ENCODE measurements at regions not wholly inside any gene's neighbourhood (a gene's known extent, or its start where the extent isn't known, plus 50 kb on each side); places are given as distances from the start of the nearest gene placed in this dataset.
"Not testable (repeated sequence)": the region's sequence is repeated elsewhere in the genome, so short reads cannot be mapped to it uniquely, and the experiment has no call there.

DNA sequence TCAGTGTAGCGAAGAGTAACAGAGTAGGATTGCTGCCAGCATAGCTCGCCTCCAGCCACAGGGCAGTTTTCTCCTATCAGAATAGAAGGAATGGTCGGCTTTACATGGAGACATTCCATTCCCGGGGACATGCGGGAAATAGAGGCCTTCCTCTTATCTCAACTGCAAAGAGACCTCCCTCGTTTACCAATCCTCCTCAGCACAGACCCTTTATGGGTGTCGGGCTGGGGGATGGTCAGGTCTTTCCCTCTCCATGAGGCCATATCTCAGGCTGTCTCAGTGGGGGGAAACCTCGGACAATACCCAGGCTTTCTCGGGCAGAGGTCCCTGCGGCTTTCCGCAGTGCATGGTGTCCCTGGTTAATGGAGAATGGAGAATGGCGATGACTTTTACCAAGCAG lies 285.0 kb downstream of the ASMT start:
- H3K36me3 ChIP-seq = no peaks in the 10 kb centered on the region
- H3K4me3 ChIP-seq (replicated peaks in 1 of 3) = no peak overlapping the region
- intact Hi-C loops (cut with DNase I) = no loop called here
- DNase-seq = no peak
- no peaks in the 10 kb centered on the region for H3K4me1 ChIP-seq
- 59 to 68% methylated on average over 11 of the region's 12 CpGs for WGBS, 2 donors
- no peaks in the 10 kb centered on the region for H3K27me3 ChIP-seq
- no peaks in the 10 kb centered on the region for H3K9me3 ChIP-seq
- TF ChIP-seq CTCF (IDR thresholded peaks at IDR 0.05) (no peak), POLR2A (IDR thresholded peaks at IDR 0.05) (no peak)
- no peak overlapping the region for H3K27ac ChIP-seq

DNA sequence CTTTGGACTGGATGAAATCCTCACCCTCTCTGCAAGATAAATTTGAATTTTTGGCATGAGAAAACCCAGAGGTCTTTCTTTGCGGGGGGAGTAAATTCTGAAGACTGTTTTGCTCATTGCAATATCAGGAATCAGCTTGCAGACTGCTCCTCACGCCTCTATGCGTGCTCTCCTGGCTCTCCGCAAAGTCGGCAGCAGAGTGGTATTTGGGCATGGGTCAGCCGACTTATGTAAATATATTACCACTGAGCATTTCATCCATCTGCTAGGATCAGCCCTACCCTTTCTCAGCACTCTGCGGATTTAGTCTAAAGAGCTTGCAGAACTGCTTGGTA lies 288.0 kb downstream of the ASMT start:
- Histone ChIP-seq H3K36me3 (no peaks in the 10 kb centered on the region), H3K4me1 (no peaks in the 10 kb centered on the region), H3K4me3 (replicated peaks in 1 of 3) (no peak overlapping the region), H3K27me3 (no peaks in the 10 kb centered on the region), H3K27ac (no peak overlapping the region), H3K9me3 (no peaks in the 10 kb centered on the region)
- intact Hi-C loops (cut with DNase I) = no loop called here
- TF ChIP-seq POLR2A (IDR thresholded peaks at IDR 0.05) (no peak), CTCF (IDR thresholded peaks at IDR 0.05) (no peak)
- no peak for DNase-seq
- WGBS, 2 donors = 54 to 60% methylated on average over 7 of the region's 7 CpGs

GRCh38 chrX:1903236-1903935 lies 288.5 kb downstream of the ASMT start:
- Histone ChIP-seq H3K27ac (no peak overlapping the region), H3K9me3 (no peaks in the 10 kb centered on the region), H3K4me3 (replicated peaks in 1 of 3) (no peak overlapping the region), H3K27me3 (no peaks in the 10 kb centered on the region), H3K36me3 (no peaks in the 10 kb centered on the region), H3K4me1 (no peaks in the 10 kb centered on the region)
- no peak for TF ChIP-seq POLR2A (IDR thresholded peaks at IDR 0.05)
- TF ChIP-seq CTCF (IDR thresholded peaks at IDR 0.05) = no peak
- no peak for DNase-seq
- 63 to 72% methylated on average over 17 of the region's 17 CpGs for WGBS, 2 donors
- intact Hi-C loops (cut with DNase I) = no loop called here

DNA sequence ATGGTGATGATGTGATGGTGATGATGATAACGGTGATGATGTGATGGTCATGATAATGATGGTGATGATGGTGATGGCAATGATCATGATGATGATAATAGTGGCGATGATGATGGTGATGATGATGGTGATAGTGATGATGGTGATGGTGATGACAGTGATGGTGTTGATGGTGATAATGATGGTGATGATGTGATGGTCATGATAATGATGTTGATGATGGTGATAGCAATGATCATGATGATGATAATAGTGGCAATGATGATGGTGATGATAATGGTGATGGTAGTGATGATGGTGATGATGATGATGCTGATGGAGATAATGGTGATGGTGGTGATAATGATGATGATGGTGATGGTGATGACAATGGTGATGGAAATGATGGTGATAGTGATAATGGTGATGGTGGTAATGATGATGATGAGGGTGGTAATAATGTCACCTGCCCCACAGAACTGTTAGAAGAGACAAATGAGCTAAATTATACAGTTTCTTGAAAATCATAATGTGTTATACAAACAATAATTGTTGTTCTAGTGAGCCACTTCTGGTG lies 289.9 kb downstream of the ASMT start:
- TF ChIP-seq CTCF (IDR thresholded peaks at IDR 0.05) = no peak
- no peak for TF ChIP-seq POLR2A (IDR thresholded peaks at IDR 0.05)
- WGBS, 2 donors = 81 to 85% methylated on average over 2 of the region's 2 CpGs
- intact Hi-C loops (cut with DNase I) = no loop called here

GRCh38 chrX:1906028-1906427 lies 291.2 kb downstream of the ASMT start:
- intact Hi-C loops (cut with DNase I) = no loop called here

More for the DNA sequence above, 289.9 kb downstream of the ASMT start:
- no peaks in the 10 kb centered on the region for H3K4me1 ChIP-seq
- no peaks in the 10 kb centered on the region for H3K9me3 ChIP-seq
- H3K36me3 ChIP-seq = no peaks in the 10 kb centered on the region
- no peaks in the 10 kb centered on the region for H3K27me3 ChIP-seq
- no peak for DNase-seq
- no peak overlapping the region for H3K27ac ChIP-seq
- no peak overlapping the region for H3K4me3 ChIP-seq (replicated peaks in 1 of 3)

DNA sequence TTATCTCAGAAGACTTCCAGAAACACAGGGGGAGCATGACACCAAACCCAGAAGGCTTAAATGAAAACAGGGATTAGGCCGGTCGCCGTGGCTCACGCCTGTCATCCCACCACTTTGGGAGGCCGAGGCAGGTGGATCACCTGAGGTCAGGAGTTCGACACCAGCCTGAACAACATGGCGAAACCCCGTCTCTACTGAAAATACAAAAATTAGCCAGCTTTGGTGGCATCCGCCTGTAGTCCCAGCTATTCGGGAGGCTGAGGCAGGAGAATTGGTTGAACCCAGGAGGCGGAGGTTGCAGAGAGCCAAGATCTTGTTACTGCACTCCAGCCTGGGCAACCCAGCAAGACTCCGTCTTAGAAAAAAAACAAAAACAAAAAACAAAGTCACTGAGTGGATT lies 294.1 kb downstream of the ASMT start:
- H3K27ac ChIP-seq; H3K4me1 ChIP-seq; DNase-seq; H3K9me3 ChIP-seq; H3K4me3 ChIP-seq (replicated peaks in 1 of 3); H3K36me3 ChIP-seq; H3K27me3 ChIP-seq; intact Hi-C loops (cut with DNase I): not testable (repeated sequence)
- 96% methylated on average over 12 of the region's 12 CpGs for WGBS, 2 donors

More at GRCh38 chrX:1906028-1906427, 291.2 kb downstream of the ASMT start:
- no peaks in the 10 kb centered on the region for H3K27me3 ChIP-seq
- no peaks in the 10 kb centered on the region for H3K9me3 ChIP-seq
- no peak overlapping the region for H3K4me3 ChIP-seq (replicated peaks in 1 of 3)
- no peak for TF ChIP-seq POLR2A (IDR thresholded peaks at IDR 0.05)
- no peak for TF ChIP-seq CTCF (IDR thresholded peaks at IDR 0.05)
- DNase-seq = no peak
- H3K27ac ChIP-seq = no peak overlapping the region
- no peaks in the 10 kb centered on the region for H3K4me1 ChIP-seq
- no peaks in the 10 kb centered on the region for H3K36me3 ChIP-seq
